Bronchial epithelial cell (primary cell): ENCODE measurements at regions not wholly inside any gene's neighbourhood (a gene's known extent, or its start where the extent isn't known, plus 50 kb on each side); places are given as distances from the start of the nearest gene placed in this dataset.
"Not testable (repeated sequence)": the region's sequence is repeated elsewhere in the genome, so short reads cannot be mapped to it uniquely, and the experiment has no call there.

Experiments
- DNase-seq: peaks from one replicate; pipeline ENCODE4 v3.0.0-alpha.2; 2010; ENCODE audit warnings: low read depth
- FAIRE-seq: peaks from 2 replicates; lab custom pipeline; 2011; peaks lifted over from hg19 to GRCh38; lab: Jason Lieb, UNC
- H3K27me3 ChIP-seq: 2 replicates; pipeline ENCODE4 v1.5.1; 2011; ENCODE audit warnings: low read length; ENCODE audit not compliant: control insufficient read depth, insufficient read depth
- H3K36me3 ChIP-seq: 2 replicates; pipeline ENCODE4 v1.5.1; 2011; ENCODE audit warnings: low read length; ENCODE audit not compliant: control insufficient read depth, insufficient read depth
- H3K4me3 ChIP-seq: 2 replicates; pipeline ENCODE4 v1.5.1; 2011; ENCODE audit warnings: mild to moderate bottlenecking, low read depth, low read length, control low read depth
- TF ChIP-seq, protein P1 (sequence below): IDR thresholded peaks from 2 replicates; pipeline ENCODE4 v1.5.1; 2011; ENCODE audit warnings: mild to moderate bottlenecking, moderate library complexity, low read length, control low read depth, inconsistent platforms; ENCODE audit not compliant: insufficient read depth, severe bottlenecking

GRCh38 chr6:79808921-79809320, 138.4 kb downstream of the ELOVL4 start:
- no peaks in the 10 kb centered on the region for H3K27me3 ChIP-seq
- DNase-seq: no peak
- H3K36me3 ChIP-seq: no peaks in the 10 kb centered on the region
- TF ChIP-seq, protein P1, sequence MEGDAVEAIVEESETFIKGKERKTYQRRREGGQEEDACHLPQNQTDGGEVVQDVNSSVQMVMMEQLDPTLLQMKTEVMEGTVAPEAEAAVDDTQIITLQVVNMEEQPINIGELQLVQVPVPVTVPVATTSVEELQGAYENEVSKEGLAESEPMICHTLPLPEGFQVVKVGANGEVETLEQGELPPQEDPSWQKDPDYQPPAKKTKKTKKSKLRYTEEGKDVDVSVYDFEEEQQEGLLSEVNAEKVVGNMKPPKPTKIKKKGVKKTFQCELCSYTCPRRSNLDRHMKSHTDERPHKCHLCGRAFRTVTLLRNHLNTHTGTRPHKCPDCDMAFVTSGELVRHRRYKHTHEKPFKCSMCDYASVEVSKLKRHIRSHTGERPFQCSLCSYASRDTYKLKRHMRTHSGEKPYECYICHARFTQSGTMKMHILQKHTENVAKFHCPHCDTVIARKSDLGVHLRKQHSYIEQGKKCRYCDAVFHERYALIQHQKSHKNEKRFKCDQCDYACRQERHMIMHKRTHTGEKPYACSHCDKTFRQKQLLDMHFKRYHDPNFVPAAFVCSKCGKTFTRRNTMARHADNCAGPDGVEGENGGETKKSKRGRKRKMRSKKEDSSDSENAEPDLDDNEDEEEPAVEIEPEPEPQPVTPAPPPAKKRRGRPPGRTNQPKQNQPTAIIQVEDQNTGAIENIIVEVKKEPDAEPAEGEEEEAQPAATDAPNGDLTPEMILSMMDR: no peak
- FAIRE-seq: no peak
- no peak overlapping the region for H3K4me3 ChIP-seq

- H3K4me3 ChIP-seq, H3K36me3 ChIP-seq, FAIRE-seq, DNase-seq, H3K27me3 ChIP-seq: not testable (repeated sequence)
Measured at GRCh38 chr6:79806661-79807060, 140.7 kb downstream of the ELOVL4 start.

GRCh38 chr6:79804732-79805131, 142.6 kb downstream of the ELOVL4 start:
- Histone ChIP-seq H3K27me3 (no peaks in the 10 kb centered on the region), H3K4me3 (no peak overlapping the region), H3K36me3 (no peaks in the 10 kb centered on the region)
- DNase-seq: no peak
- TF ChIP-seq, protein P1: no peak
- FAIRE-seq: no peak

DNA sequence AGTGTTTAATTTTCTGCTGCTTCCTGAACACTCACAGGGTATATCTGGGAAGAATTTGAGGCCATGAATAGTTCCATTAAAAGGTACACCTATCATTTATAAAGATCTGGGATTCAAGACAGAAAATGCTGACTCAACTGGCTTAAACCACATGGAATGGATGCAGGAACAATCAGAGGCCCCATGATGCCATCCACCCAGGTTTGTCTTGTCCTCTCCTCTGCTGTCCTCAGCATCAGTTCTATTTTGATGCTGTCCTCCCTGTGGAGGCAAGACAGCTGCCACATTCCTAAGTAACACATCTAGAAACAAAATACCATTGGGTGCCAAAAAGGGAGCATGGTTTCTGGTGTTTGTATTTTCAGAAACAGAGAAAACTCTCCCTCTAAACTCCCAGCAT, 143.4 kb downstream of the ELOVL4 start:
- no peak overlapping the region for H3K4me3 ChIP-seq
- TF ChIP-seq, protein P1: no peak
- H3K36me3 ChIP-seq: no peaks in the 10 kb centered on the region
- H3K27me3 ChIP-seq: no peaks in the 10 kb centered on the region
- DNase-seq (no peak), FAIRE-seq (peak; percentile 40)

DNA sequence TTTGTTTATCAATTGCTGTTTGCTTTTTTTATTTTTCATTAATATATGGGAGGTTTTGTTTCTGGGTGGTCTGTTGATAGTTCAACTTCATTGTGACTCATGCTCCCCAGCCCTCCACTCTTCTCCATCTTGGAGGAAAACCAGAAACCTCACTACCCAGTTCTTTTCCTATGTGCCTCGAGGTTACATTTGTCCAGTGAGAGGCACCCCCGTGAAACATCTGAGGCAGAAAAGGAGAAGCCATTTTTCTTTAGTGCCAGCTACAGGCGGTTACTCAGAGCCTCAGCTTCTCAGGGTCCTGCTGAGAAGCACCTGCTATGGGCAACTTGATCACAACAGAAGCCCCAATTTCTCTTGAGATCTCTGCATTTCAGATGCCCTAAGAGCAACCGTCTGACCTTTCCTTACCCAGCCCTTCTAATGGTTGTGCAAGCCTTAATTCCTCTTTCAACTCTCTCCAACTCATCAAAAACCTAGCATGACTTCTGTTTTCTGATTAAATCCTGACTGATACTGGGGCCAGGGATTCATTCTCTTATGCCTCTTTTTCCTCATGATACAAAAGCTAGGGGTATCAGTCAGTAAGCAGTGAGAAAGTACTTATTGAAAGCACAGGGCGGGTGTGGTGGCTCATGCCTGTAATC, 144.6 kb downstream of the ELOVL4 start:
- TF ChIP-seq, protein P1: no peak
- FAIRE-seq: no peak

DNA sequence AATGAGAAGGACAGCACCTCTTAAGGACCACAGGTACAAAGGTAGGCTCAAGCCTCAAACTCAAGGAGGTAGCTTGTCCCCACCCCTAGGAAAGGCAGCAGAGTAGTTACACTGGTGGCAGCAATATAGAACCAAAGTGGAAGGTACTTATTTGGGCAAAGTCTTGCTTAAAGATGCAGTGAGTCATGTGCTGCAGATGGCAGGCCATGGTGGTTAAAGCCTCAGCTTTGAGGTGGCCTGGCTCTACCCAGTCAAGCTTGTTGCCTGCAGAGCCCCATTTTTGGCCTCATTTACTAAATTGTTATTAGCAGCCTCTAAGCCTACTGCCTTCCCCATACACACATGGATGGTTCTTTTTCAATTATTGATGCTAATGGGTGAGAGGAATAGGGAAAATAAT, 146.0 kb downstream of the ELOVL4 start:
- Histone ChIP-seq H3K36me3 (no peaks in the 10 kb centered on the region), H3K27me3 (no peaks in the 10 kb centered on the region), H3K4me3 (no peak overlapping the region)
- FAIRE-seq (no peak), DNase-seq (no peak)
- TF ChIP-seq, protein P1: no peak

More for the DNA sequence above, 144.6 kb downstream of the ELOVL4 start:
- no peak for DNase-seq
- no peaks in the 10 kb centered on the region for H3K36me3 ChIP-seq
- H3K27me3 ChIP-seq: no peaks in the 10 kb centered on the region
- no peak overlapping the region for H3K4me3 ChIP-seq
